GM18861 (cell line): ENCODE measurements at regions not wholly inside any gene's neighbourhood (a gene's known extent, or its start where the extent isn't known, plus 50 kb on each side); places are given as distances from the start of the nearest gene placed in this dataset.
"Not testable (repeated sequence)": the region's sequence is repeated elsewhere in the genome, so short reads cannot be mapped to it uniquely, and the experiment has no call there.

ENCODE experiments used
- ATAC-seq: cut with Tn5 transposase; IDR thresholded peaks from one replicate; pipeline ENCODE4 v1.9.1; 2021; ENCODE audit not compliant: unreplicated experiment

DNA sequence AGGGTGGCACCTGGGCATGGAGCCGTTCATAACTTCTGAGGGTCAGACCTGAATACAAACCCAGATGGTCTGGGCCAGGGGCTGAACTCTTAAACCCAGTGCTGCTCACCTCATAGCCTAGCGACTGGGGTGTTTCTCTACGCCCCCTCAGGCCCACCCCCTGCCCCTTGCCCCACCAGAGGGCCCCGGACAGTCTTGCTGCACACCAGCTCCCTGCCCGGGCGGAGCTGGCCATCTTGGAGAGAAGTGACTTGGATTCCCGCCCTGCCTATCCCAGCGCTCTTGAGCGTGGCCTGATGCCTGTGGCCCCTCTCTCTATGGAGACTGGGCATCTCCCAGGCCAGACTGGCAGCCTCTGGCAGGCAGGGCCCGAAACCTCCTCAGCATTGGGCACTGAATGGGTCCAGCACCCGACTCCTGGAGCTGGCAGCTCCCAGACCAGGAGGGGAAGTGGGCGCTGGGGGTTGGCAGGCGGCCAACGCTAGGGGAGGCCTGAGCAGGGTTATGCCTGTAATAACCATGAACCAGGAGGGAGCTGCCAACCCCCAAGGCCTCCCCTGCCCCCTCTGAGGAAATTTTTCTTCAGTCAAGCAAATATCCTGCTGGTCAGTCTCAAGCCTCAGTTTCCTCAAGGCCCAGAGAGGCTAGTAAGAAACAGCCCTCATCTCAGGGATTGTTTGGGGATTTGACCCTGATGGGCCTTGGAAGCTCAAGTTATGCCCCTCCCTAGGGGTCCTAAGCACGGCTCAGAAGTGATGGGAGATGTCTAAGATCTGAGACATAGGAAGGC lies 169.5 kb downstream of the VEGFA start:
- no peak for ATAC-seq

DNA sequence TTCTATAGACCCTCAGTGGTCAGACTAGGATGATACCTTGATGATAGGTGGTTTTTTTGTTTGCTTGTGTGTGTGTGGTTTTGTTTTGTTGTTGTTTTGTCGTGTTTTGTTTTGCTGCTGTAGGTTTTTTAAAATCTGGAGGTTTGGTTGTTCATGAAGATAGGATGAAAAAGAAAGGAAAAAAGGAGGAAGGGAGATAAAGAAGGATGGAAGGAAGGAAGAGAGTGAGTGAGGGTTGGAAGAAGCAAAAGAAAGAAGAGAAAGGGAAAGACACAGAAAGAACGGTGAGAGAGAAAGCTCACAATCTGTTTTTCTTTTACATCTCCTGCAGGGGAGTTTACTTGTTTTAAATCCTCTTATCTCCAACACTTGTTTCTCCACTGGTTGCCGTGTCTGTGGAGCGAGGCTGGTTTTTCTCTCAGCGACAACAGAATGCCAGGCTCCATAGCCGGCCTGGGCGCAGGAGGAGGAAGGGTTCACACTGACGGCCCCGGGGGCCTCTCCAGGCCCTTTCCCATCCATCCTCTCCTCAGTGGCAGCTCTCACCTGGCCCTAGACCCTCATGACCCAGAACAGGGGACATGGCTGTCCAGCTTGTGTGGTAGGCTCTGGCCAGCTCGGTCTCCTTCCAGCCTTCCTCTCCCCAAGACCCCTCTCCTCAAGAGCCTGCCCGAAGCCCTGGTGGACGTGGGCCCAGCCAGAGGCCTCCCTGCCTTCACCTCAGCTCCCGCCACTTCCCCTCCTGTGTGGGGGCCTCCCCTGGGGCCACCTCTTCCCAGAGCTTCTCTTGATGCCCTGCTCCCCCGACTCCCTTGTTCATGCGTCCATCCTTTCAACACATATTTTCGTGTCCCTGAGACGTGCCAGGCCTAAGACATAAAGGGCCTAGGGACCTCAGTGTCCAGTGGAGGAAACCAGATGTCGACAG lies 168.4 kb downstream of the VEGFA start:
- no peak for ATAC-seq

DNA sequence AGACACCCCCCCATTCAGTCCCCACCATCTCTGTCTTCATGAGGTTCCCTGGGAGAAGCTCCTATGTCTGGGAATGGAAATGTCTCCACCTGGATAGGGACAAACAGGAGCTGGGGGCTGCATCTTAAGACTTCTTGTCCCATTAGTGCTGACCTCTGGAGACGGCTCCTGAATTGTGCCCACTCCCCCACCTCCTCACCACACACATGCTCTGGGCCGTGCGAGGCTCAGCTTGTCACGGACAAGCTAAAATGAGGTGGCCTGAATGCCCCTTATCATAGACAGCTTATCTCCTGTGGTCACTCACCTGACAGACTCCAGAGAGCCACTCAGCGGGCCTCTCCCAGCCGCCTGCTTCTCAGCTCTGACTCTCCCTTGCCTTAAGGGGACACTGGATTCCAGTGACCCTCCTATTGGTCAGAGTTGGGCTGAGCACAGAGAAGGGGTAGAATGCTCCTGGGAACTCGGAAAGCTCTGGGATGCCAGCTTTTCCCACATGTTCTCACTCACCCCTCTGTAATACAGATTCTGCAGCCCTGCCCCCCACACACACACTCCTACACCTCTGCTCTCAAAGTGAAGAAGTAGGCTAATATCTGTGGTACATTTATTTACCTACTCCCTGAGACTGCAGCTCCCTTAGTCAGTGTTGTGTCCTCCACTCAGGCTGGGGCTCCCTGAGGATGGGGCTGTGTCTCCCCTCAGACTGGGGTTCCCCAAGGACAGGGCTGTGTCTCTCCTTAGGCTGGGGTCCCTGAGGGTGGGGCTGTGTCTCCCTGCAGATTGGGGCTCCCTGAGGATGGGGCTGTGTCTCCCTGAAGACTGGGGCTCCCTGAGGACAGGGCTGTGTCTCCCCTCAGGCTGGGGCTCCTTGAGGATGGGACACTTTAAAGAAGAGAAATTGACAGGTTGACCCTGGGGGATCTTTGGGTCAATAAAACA lies 167.5 kb downstream of the VEGFA start:
- ATAC-seq, result no peak

DNA sequence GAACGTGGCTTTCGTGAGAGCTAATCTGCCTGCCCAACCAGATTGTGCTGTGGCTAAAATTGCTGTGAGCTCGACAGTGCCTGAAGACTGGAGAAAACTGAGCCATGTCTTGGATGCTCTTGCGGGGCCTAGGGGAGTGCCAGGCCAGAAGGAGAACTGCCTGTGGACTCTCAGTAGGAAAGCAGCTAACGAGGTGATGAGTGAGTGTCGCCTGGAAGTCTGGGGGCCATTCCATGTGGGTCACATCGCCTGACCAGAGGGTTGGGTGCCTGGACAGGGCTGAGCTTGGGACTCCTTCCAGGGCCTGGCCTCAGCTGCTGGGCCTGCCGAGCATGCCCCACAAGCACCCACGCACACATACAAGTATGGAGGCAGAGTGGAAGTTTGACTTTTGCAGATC lies 166.5 kb downstream of the VEGFA start:
- no peak for ATAC-seq

DNA sequence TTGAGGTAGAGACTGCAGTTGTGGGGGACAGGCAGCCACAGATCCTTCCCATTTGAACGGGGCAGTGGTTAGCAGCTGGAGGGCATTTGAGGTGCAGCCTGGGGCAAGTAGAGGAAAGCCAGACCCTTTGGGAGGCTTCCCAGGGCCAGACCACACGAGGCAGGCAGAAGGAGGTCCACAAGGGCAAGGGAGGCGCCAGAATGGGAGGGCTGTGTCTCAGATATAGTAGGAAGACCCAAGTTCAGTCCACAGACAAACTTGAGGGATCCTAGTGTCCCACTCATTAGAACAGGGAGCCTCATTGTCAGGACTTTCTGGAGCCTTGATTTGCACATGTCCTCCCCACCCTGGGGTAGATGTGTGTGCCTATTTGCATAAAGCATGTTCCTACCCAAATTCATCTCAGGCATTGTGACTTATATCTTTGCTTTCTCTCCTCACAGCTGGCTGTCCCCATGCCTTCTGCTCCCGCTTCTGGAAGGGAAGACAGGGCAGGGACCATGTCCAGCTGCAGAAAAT lies 166.0 kb downstream of the VEGFA start:
- no peak for ATAC-seq

DNA sequence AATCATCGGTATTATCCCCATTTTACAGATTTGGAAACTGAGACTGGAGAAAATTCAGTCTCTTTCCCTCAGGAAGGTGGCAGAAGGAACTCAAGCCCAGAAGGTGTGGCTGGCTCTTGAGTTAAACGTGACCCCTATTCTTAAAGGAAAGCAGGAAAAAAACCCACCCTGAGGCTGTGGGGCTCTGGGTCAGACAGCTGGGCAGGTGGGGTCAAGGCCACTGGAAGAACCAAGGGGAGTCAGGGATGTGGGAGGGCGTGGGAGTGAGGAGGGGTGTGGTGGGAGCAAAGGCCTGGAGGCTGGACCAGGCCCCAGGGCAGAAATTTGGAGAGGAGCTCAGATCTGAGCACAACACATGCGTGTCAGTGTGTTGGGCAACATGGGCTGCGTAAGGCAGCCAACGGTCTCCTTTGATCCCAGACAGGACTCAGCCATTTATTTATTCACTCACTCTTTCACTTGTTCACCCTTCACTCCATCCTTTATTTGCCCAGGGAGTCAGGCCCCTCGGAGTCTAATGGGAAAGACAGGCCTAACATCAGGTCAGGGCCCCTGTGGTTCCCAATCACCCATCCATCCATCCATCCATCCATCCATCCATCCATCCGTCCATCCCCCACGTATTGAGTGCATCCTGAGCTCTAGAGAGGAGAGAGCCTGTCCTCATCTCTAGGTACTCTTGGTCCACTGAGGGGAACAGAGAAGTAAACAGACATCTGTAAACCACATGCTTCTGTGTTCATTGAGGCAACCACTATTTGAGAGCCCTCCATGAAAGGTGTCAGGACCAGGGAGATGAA lies 165.0 kb downstream of the VEGFA start:
- no peak for ATAC-seq

DNA sequence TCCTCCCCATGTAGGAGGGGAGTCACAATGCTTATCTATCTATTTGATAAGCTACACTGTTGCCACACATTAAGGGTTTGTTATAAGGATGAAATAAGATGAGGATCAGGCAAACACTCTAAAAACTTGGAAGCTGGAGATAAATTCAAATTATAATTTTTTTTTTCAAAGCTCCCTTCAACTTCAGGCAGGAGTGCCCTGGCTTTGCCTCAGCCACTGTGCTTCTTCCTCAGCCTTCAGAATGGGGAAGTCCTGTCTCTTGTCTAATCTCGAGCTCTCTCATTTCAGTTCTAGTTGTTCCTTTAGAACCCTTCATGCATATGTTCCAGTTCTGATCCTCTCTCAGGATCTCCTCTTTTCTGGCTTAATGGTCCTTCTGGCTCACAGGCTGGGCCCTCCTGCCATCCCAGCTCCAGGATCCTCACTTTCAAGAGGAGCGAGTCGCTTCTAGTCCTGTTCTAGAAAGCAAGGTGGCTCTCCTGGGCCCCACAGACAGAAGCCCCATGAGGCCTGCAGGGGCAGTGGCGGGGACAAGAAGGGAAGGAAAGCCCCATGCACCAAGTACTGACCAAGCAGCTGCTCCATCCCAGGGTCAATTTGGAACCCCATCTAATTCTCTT lies 164.3 kb downstream of the VEGFA start:
- no peak for ATAC-seq

DNA sequence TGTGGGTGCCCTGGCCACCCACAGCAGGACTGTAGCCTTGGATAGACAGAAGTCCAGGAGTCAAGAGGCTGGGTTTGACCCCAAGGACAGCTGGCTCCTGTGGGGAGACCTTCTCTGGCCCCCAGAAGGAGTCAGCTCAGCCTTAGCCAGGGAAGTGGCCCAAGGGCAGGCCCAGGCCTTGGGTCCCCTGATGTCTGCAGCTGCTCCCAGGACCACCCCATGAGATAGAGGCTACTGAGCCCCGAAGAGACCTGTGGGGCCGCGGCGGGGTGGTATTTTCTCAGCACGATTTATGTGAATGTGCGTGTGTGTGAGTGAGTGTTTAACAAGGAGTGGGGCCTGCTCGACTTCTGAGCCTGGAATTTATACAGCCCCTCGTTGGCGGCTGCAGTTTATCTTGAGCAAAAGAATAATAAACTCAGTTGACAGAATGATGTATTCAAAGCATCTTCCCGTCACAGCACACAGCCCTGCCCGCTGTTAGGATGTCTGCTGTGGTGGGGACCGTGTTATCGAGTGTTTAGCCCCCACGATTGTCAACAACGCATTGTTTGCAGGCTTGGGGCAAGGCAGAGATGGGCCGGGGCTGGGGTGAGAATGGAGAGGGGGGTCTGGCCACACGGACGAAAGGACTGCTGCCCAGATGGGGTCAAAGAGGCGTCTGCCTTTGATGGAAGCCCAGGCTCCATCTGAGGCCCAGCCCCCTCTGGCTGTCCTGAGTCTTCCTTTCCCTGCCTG lies 163.3 kb downstream of the VEGFA start:
- no peak for ATAC-seq

DNA sequence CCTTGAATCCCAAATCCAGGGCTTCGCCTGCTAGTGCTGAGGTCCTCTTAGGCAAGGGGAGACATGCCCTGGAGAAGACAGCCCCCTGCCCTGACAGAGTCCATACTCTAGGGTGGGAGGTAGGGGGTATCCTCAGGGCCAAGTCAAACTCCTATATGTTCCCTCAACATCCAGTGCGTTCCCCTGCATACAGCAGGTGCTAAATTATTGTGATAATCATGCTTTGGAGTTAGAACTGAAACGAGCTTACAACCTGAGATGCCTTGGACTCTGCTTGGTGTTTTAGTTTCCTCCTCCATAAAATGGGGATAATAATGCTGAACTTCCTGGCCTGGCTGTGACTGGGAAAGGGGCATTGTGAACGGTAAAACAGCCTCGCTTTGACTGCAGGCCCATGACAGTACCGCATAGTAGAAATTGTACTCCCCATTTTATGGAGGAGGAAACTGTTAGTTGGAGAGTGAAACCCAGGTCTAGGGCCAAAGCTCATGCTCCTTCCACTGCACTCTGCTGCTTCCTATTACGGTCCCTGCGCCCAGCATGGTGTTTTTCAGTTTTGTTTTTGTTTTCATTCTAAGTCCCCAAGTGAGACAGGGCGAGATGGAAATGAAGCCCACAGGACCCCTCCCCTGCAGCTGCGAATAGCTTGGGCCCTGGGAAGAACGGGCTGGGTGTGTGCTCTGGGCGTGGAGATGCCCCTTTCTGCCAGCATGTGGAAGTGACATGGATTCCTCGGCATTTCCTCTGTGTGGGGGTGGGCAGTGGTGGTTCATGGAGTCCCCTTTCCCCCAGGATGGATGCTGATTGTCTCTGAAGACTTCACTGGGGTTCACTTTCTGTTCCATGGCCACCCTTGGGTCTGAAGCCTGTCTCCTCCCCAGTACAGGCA lies 162.5 kb downstream of the VEGFA start:
- no peak for ATAC-seq

DNA sequence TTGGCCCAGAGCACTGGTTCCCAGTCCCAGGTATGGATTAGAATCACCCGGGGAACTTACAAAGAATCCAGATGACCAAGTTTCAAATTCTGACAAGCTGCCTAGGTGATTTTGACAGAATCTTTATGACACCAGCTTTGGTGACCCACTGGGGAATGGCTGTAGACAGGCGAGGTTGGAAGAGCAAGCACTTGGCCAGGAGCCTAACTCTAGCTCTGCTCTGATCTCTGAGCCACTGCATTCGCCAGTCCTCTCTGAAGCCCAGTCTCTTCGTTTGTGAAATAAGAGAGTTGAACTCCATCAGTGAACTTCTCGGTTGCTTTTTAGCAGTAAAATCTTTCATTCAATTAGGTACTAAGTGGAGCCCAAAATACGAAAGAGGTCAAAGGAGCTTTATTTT lies 161.2 kb downstream of the VEGFA start:
- no peak for ATAC-seq

DNA sequence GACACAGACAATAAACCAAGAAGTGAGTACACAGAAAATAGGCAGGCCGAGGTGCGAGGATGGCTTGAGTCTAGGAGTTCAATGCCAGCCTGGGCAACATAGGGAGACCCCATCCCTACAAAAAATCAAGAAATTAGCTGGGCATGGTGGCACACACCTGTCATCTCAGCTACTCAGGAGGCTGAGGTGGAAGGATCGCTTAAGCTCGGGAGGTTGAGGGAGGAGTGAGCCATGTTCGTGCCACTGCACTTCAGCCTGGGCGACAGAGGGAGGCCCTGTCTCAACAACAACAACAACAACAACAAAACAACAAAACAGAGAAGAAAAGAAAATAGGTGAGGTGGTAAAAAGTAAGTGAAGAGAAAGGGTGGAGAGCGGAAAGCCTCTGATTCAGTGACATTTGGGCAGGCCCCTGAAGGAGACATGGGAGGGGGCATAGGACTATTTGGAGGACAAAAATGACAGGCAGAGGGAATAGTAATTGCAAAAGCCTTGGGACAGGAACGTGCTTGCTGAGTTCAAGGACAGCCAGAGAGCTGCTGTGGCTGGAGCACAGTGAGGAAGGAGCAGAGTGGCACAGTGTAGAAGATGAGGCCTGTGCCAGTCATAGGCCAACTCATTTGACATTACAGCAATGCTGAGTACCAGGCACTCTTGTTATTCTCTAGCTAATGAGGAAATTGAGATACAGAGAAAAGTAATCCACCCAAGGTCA lies 160.6 kb downstream of the VEGFA start:
- ATAC-seq, result no peak

DNA sequence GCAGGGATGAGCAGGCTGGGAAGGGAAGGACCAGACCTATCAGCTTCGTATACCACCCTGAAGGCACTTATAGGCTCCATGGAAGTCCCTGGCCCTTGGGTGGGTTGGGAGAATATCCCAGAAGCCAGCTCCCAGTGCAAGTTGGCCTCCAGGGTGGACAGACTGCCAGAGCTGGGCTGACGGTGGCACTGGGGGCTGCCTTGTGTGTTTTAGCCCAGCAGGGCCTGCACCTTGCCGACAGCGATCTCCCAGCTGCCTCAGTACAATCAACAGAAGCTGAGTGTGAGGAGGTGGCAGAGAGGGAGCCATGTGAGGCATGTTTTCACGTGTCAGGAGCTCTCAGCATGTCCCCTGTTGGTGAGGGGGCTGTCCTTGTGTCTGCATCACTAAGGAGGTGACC lies 159.5 kb downstream of the VEGFA start:
- ATAC-seq, result no peak

DNA sequence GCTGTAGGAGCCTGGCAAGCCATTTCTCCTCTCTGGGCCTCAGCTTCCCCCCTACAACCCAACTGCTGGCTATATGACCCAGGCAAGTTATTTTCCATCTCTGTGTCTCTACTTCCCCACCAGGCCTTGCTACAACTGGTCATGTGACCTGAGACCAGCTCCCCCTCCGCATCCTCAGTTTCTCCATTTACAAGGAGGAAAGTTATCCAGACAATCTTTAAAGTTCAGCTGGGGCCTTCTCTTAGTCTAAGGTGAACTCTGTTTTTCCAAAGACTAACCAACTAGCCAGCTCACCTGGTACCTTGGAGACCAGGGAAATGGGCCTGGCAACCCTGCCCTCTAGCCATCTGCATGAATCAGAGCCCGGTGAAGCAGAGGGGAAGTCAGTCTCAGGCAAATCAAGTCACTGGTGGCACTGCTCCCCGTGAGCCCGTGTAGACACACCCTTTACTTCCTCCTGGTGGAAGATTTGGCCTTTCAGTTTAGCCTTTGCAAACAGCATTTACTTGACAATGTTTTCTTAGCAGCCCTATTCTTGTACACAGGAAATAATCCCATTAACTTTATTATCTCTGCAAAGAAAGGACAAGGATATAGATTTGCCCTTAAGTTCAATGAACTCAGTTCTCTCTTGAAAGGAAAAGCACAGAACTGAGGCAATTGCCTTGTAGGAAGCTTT lies 157.7 kb downstream of the VEGFA start:
- ATAC-seq, result no peak

DNA sequence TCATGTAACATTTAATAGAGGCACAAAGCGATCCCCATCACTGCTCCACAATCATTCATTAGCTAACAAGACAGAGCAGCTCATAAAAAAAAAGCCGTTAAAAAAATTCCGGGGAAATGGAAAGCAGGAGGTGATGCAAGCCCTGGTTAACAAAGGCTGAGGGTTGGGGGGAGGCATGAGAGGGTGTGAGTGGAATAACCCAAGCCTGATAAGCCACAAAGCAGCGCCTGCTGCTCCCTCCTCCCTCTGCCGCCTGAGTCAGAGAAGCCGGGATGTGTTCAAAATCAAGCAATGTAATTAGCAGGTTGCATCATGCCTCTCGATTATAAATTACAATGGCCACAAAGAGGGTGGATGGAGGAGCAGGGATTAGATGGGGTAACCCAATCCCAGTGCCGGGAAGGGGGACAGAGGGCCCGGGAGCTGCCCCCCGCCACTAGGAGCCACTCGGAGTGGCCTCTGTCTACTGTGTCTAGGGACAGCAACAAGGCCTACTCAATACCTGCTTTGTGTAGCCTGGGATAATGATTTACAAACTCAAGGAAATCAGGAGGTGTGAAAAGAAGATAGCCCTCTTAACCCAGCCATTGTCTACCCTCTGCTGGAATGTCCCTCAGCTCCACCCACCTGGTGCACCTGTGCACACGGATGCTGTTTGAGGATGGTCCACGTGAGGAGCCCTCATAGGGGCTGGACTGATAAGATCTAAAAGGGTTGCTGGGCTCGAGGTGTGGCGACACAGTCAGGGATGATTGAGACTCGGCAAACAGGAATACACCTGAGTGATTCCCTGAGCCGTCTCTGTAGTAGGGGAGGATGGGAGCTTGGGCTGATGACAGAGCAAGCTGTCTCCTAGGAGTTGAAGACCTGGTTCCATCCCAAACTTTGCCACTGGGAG lies 156.9 kb downstream of the VEGFA start:
- no peak for ATAC-seq

DNA sequence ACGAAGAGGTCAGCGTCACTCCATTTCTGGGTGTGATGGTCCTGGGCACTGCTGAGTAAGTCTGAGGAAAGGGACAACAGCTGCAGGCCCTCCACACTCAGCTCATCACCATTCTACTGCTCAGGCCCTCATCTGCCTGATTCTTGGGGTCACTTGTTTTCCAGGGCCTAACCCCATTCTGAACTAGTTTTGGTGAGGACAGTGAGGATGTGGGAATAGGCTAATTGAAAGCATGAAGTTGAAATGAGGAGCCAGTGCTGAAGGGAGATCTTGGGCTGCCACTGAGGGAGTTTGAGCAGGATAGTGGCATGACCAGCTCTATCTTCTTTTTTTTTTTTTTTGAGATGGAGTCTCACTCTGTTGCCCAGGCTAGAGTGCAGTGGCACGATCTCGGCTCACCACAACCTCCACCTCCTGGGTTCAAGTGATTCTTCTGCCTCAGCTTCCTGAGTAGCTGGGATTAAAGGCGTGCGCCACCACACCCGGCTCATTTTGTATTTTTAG lies 155.7 kb downstream of the VEGFA start:
- not testable (repeated sequence) for ATAC-seq
